WTC11 (cell line): ENCODE measurements at regions not wholly inside any gene's neighbourhood (a gene's known extent, or its start where the extent isn't known, plus 50 kb on each side); places are given as distances from the start of the nearest gene placed in this dataset.

ENCODE experiments used
- ATAC-seq: fragments of 200-7000 bp; cut with Tn5 transposase; 2 replicates; pipeline ENCODE4 v1.10.0; 2021; ENCODE audit warnings: mild to moderate bottlenecking, moderate library complexity
- CTCF ChIA-PET: fragments of 300-600 bp; sonication (Branson Sonifier 250); formaldehyde crosslinking; loops from one replicate; lab custom pipeline; 2021; ENCODE audit warnings: antibody characterized with exemption; lab: Charles Lee
- POLR2A ChIA-PET: fragments of 350-600 bp; sonication (Branson Sonifier 250); formaldehyde crosslinking; loops from one replicate; lab custom pipeline; 2021; ENCODE audit warnings: antibody characterized with exemption; lab: Charles Lee
- DNase-seq: peaks from one replicate; pipeline ENCODE4 v3.0.0; 2021; ENCODE audit warnings: low spot score
- H3K27ac Mint-ChIP-seq: 2 replicates; pipeline ENCODE4 v1.8.0; 2021; ENCODE audit warnings: mixed read lengths
- H3K27me3 Mint-ChIP-seq: 2 replicates; pipeline ENCODE4 v1.8.0; 2021; ENCODE audit warnings: low read depth, mild to moderate bottlenecking, moderate library complexity, mixed read lengths
- H3K36me3 Mint-ChIP-seq: 2 replicates; pipeline ENCODE4 v1.8.0; 2021; ENCODE audit warnings: mixed read lengths
- H3K4me1 Mint-ChIP-seq: 2 replicates; pipeline ENCODE4 v1.8.0; 2022; ENCODE audit warnings: mixed read lengths
- H3K4me3 Mint-ChIP-seq: 2 replicates; pipeline ENCODE4 v1.8.0; 2021; ENCODE audit warnings: mild to moderate bottlenecking, moderate library complexity, mixed read lengths
- H3K9me3 Mint-ChIP-seq: 2 replicates; pipeline ENCODE4 v1.8.0; 2021; ENCODE audit warnings: mixed read lengths
- CREB1 ChIP-seq: sonication (generic); formaldehyde crosslinking; IDR thresholded peaks from 2 replicates; pipeline ENCODE4 v1.8.0; 2023; ENCODE audit warnings: mild to moderate bottlenecking, missing genetic modification reagents
- CREM ChIP-seq: sonication (generic); formaldehyde crosslinking; IDR thresholded peaks from 2 replicates; pipeline ENCODE4 v1.8.1; 2022; ENCODE audit warnings: mild to moderate bottlenecking, missing genetic modification reagents, moderate library complexity
- EMX1 ChIP-seq: fragments of 250-450 bp; sonication (Bioruptor Pico); IDR thresholded peaks from 2 replicates; pipeline ENCODE4 v1.8.0; 2021; ENCODE audit warnings: mild to moderate bottlenecking
- HMGA2 ChIP-seq: fragments of 250-450 bp; sonication (Bioruptor Pico); IDR thresholded peaks from 2 replicates; pipeline ENCODE4 v1.4.0; 2021; ENCODE audit warnings: mild to moderate bottlenecking, moderate library complexity
- IRF2 ChIP-seq: sonication (generic); formaldehyde crosslinking; IDR thresholded peaks from 2 replicates; pipeline ENCODE4 v1.8.0; 2022; ENCODE audit warnings: low read depth, missing genetic modification reagents, borderline replicate concordance
- JAZF1 ChIP-seq: fragments of 250-450 bp; sonication (Bioruptor Pico); IDR thresholded peaks from 2 replicates; pipeline ENCODE4 v1.9.0; 2021; ENCODE audit warnings: moderate library complexity, mild to moderate bottlenecking, inconsistent platforms
- OVOL2 ChIP-seq: fragments of 250-450 bp; sonication (Bioruptor Pico); IDR thresholded peaks from 2 replicates; pipeline ENCODE4 v1.9.0; 2021; ENCODE audit warnings: mild to moderate bottlenecking, borderline replicate concordance
- ZNF423 ChIP-seq: fragments of 250-450 bp; sonication (Bioruptor Pico); IDR thresholded peaks from 2 replicates; pipeline ENCODE4 v2.1.2; 2022; ENCODE audit warnings: mild to moderate bottlenecking, moderate library complexity
- TF ChIP-seq, protein P1 (sequence below): fragments of 250-450 bp; sonication (Bioruptor Pico); IDR thresholded peaks from 2 replicates; pipeline ENCODE4 v1.9.0; 2021; ENCODE audit warnings: mild to moderate bottlenecking
- TF ChIP-seq, protein P2 (sequence below): sonication (generic); formaldehyde crosslinking; IDR thresholded peaks from 2 replicates; pipeline ENCODE4 v1.8.1; 2023; ENCODE audit warnings: mild to moderate bottlenecking, missing genetic modification reagents
- TF ChIP-seq, protein P3 (sequence below): sonication (generic); formaldehyde crosslinking; IDR thresholded peaks from 2 replicates; pipeline ENCODE4 v1.8.0; 2022; ENCODE audit warnings: missing genetic modification reagents
- TF ChIP-seq, protein P4 (sequence below): fragments of 200-600 bp; IDR thresholded peaks from 2 replicates; pipeline ENCODE4 v1.8.0; 2022; ENCODE audit warnings: antibody characterized with exemption
- TF ChIP-seq, protein P5 (sequence below): fragments of 250-450 bp; sonication (Bioruptor Pico); IDR thresholded peaks from 2 replicates; pipeline ENCODE4 v1.8.0; 2021; ENCODE audit warnings: mild to moderate bottlenecking
- TF ChIP-seq, protein P6 (sequence below): sonication (generic); formaldehyde crosslinking; IDR thresholded peaks from 2 replicates; pipeline ENCODE4 v1.8.1; 2022; ENCODE audit warnings: low read depth, missing genetic modification reagents, borderline replicate concordance
- TF ChIP-seq, protein P7 (sequence below): fragments of 250-450 bp; sonication (Bioruptor Pico); IDR thresholded peaks from 2 replicates; pipeline ENCODE4 v1.9.0; 2021; ENCODE audit warnings: mild to moderate bottlenecking
- TF ChIP-seq, protein P8 (sequence below): sonication (generic); formaldehyde crosslinking; IDR thresholded peaks from 2 replicates; pipeline ENCODE4 v1.8.1; 2023; ENCODE audit warnings: mild to moderate bottlenecking, missing genetic modification reagents, moderate library complexity

DNA sequence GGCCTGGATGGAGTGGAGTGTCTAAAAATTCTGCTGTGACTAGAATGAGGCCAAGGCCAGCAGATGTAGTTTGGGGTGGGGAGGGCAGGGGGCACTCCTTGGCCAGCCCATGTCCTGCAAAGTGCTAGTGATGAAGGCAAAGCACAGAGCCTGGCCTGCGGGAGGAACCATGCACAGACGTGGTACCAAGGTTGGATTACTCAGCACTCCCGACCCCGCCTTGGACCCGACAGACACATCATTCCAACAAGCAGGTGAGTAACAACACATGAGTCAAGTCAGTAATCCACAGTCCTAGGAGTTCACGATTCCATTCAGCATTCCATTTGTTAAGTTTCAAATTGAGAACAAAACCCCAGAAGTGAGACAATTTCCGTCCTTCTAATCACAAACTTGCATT is 317.3 kb downstream of the TCERG1L start:
- no peak overlapping the region for H3K4me3 Mint-ChIP-seq
- H3K27ac Mint-ChIP-seq, result no peak overlapping the region
- H3K27me3 Mint-ChIP-seq, result peaks cover 12% of the 10 kb centered on the region
- no peak for DNase-seq
- peaks cover 65% of the 10 kb centered on the region for H3K9me3 Mint-ChIP-seq
- TF ChIP-seq, protein P1, sequence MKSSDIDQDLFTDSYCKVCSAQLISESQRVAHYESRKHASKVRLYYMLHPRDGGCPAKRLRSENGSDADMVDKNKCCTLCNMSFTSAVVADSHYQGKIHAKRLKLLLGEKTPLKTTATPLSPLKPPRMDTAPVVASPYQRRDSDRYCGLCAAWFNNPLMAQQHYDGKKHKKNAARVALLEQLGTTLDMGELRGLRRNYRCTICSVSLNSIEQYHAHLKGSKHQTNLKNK (CRISPR knock-in tag), result no peak
- no peak for TF ChIP-seq HMGA2 (CRISPR knock-in tag)
- ATAC-seq, result no peak
- ChIA-PET CTCF (no interaction called here), POLR2A (no interaction called here)
- H3K4me1 Mint-ChIP-seq, result no peaks in the 10 kb centered on the region; the same call in 1 of the 2 replicates
- peaks cover 67% of the 10 kb centered on the region for H3K36me3 Mint-ChIP-seq

DNA sequence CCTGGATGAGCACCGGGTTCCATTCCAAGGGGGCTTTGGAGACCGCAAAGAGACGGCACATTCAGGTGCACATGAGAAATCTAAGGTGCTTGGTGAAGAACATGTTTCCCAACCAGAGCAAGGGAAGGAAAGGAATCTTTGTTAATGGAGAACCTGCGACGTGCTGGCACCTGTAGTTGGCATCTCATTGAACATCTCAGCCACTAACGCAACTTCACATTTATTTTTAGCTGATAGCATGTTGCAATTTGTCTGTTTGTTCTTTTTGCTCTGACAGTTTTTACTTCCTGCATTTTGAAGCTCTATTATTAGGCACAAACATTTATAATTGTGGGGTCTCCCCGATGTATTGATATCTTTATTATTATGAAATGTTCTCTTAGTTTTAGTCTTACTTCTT is 316.7 kb downstream of the TCERG1L start:
- Mint-ChIP-seq H3K9me3 (peaks cover 62% of the 10 kb centered on the region), H3K4me1 (no peaks in the 10 kb centered on the region; the same call in 1 of the 2 replicates), H3K36me3 (peaks cover 68% of the 10 kb centered on the region), H3K27me3 (peaks cover 12% of the 10 kb centered on the region), H3K27ac (no peak overlapping the region), H3K4me3 (no peak overlapping the region)
- CTCF ChIA-PET, result no interaction called here
- POLR2A ChIA-PET, result interaction anchor here (0.6 kb wide), 1 partner anchor 299 kb away, joined by 4 read pairs; no protein-coding TSS in a partner anchor
- no peak for TF ChIP-seq OVOL2
- TF ChIP-seq EMX1 (CRISPR knock-in tag), result no peak
- no peak for DNase-seq
- no peak for ATAC-seq

DNA sequence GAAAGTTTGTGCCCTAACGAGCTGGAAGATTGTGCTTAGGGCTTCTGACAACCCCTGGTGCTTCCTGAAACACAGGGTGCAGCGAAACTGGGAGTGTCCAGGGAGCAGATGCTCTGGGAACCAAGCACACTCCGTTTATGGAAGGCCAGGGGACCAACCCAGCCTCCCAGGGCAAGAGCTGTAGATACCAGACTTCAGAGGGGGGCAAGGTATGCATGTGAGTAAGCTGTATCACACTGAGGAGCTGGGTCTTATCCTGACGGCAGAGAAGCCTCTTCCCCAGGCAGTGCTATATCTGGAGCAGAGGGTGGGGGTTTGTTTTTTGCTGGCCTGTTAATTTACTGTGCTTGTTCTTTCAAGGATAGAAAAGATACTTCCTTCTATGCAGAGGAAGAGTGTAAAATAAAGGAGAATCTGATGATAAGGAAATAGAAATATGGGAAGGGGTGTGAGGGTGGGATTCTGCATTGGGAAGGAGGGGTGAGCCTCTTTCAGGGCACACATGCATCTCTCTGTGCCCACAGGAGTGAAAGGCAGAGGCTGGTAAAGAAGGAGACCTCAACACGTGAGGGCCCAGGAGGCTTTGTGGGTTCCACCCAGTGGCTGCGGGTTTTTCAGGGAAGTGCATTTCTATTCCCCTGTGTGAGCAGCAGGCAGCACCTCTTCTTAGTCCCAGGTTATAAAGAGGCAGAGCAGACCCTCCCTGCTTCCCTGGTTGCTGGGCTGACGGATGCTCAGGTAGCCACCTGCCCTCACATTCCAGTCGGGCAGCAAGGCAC is 314.1 kb downstream of the TCERG1L start:
- Mint-ChIP-seq H3K27me3 (peaks cover 12% of the 10 kb centered on the region), H3K36me3 (peaks cover 68% of the 10 kb centered on the region), H3K27ac (no peak overlapping the region), H3K4me3 (no peak overlapping the region), H3K9me3 (peaks cover 67% of the 10 kb centered on the region), H3K4me1 (peaks cover 13% of the 10 kb centered on the region)
- CTCF ChIA-PET, result no interaction called here
- ATAC-seq, result no peak
- DNase-seq, result no peak
- POLR2A ChIA-PET, result no interaction called here
- TF ChIP-seq, protein P2, sequence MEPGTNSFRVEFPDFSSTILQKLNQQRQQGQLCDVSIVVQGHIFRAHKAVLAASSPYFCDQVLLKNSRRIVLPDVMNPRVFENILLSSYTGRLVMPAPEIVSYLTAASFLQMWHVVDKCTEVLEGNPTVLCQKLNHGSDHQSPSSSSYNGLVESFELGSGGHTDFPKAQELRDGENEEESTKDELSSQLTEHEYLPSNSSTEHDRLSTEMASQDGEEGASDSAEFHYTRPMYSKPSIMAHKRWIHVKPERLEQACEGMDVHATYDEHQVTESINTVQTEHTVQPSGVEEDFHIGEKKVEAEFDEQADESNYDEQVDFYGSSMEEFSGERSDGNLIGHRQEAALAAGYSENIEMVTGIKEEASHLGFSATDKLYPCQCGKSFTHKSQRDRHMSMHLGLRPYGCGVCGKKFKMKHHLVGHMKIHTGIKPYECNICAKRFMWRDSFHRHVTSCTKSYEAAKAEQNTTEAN (CRISPR knock-in tag), result no peak
- TF ChIP-seq IRF2 (no peak), ZNF423 (no peak), CREM (CRISPR knock-in tag) (no peak), CREB1 (CRISPR knock-in tag) (no peak), JAZF1 (CRISPR knock-in tag) (no peak)
- TF ChIP-seq, protein P3, sequence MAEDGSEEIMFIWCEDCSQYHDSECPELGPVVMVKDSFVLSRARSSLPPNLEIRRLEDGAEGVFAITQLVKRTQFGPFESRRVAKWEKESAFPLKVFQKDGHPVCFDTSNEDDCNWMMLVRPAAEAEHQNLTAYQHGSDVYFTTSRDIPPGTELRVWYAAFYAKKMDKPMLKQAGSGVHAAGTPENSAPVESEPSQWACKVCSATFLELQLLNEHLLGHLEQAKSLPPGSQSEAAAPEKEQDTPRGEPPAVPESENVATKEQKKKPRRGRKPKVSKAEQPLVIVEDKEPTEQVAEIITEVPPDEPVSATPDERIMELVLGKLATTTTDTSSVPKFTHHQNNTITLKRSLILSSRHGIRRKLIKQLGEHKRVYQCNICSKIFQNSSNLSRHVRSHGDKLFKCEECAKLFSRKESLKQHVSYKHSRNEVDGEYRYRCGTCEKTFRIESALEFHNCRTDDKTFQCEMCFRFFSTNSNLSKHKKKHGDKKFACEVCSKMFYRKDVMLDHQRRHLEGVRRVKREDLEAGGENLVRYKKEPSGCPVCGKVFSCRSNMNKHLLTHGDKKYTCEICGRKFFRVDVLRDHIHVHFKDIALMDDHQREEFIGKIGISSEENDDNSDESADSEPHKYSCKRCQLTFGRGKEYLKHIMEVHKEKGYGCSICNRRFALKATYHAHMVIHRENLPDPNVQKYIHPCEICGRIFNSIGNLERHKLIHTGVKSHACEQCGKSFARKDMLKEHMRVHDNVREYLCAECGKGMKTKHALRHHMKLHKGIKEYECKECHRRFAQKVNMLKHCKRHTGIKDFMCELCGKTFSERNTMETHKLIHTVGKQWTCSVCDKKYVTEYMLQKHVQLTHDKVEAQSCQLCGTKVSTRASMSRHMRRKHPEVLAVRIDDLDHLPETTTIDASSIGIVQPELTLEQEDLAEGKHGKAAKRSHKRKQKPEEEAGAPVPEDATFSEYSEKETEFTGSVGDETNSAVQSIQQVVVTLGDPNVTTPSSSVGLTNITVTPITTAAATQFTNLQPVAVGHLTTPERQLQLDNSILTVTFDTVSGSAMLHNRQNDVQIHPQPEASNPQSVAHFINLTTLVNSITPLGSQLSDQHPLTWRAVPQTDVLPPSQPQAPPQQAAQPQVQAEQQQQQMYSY (CRISPR knock-in tag), result no peak
- TF ChIP-seq, protein P4, sequence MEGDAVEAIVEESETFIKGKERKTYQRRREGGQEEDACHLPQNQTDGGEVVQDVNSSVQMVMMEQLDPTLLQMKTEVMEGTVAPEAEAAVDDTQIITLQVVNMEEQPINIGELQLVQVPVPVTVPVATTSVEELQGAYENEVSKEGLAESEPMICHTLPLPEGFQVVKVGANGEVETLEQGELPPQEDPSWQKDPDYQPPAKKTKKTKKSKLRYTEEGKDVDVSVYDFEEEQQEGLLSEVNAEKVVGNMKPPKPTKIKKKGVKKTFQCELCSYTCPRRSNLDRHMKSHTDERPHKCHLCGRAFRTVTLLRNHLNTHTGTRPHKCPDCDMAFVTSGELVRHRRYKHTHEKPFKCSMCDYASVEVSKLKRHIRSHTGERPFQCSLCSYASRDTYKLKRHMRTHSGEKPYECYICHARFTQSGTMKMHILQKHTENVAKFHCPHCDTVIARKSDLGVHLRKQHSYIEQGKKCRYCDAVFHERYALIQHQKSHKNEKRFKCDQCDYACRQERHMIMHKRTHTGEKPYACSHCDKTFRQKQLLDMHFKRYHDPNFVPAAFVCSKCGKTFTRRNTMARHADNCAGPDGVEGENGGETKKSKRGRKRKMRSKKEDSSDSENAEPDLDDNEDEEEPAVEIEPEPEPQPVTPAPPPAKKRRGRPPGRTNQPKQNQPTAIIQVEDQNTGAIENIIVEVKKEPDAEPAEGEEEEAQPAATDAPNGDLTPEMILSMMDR, result no peak
- TF ChIP-seq, protein P5, sequence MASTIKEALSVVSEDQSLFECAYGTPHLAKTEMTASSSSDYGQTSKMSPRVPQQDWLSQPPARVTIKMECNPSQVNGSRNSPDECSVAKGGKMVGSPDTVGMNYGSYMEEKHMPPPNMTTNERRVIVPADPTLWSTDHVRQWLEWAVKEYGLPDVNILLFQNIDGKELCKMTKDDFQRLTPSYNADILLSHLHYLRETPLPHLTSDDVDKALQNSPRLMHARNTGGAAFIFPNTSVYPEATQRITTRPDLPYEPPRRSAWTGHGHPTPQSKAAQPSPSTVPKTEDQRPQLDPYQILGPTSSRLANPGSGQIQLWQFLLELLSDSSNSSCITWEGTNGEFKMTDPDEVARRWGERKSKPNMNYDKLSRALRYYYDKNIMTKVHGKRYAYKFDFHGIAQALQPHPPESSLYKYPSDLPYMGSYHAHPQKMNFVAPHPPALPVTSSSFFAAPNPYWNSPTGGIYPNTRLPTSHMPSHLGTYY, result no peak
- TF ChIP-seq, protein P6, sequence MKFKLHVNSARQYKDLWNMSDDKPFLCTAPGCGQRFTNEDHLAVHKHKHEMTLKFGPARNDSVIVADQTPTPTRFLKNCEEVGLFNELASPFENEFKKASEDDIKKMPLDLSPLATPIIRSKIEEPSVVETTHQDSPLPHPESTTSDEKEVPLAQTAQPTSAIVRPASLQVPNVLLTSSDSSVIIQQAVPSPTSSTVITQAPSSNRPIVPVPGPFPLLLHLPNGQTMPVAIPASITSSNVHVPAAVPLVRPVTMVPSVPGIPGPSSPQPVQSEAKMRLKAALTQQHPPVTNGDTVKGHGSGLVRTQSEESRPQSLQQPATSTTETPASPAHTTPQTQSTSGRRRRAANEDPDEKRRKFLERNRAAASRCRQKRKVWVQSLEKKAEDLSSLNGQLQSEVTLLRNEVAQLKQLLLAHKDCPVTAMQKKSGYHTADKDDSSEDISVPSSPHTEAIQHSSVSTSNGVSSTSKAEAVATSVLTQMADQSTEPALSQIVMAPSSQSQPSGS (CRISPR knock-in tag), result no peak
- TF ChIP-seq, protein P7, sequence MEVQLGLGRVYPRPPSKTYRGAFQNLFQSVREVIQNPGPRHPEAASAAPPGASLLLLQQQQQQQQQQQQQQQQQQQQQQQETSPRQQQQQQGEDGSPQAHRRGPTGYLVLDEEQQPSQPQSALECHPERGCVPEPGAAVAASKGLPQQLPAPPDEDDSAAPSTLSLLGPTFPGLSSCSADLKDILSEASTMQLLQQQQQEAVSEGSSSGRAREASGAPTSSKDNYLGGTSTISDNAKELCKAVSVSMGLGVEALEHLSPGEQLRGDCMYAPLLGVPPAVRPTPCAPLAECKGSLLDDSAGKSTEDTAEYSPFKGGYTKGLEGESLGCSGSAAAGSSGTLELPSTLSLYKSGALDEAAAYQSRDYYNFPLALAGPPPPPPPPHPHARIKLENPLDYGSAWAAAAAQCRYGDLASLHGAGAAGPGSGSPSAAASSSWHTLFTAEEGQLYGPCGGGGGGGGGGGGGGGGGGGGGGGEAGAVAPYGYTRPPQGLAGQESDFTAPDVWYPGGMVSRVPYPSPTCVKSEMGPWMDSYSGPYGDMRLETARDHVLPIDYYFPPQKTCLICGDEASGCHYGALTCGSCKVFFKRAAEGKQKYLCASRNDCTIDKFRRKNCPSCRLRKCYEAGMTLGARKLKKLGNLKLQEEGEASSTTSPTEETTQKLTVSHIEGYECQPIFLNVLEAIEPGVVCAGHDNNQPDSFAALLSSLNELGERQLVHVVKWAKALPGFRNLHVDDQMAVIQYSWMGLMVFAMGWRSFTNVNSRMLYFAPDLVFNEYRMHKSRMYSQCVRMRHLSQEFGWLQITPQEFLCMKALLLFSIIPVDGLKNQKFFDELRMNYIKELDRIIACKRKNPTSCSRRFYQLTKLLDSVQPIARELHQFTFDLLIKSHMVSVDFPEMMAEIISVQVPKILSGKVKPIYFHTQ (CRISPR knock-in tag), result no peak
- TF ChIP-seq, protein P8, sequence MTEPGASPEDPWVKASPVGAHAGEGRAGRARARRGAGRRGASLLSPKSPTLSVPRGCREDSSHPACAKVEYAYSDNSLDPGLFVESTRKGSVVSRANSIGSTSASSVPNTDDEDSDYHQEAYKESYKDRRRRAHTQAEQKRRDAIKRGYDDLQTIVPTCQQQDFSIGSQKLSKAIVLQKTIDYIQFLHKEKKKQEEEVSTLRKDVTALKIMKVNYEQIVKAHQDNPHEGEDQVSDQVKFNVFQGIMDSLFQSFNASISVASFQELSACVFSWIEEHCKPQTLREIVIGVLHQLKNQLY (CRISPR knock-in tag), result no peak
